HepG2 (cell line): ENCODE measurements at regions not wholly inside any gene's neighbourhood (a gene's known extent, or its start where the extent isn't known, plus 50 kb on each side); places are given as distances from the start of the nearest gene placed in this dataset.
"Not testable (repeated sequence)": the region's sequence is repeated elsewhere in the genome, so short reads cannot be mapped to it uniquely, and the experiment has no call there.

Experiments
- ATAC-seq: fragments of 200-7000 bp; cut with Tn5 transposase; 3 replicates; pipeline ENCODE4 v1.9.1; 2020; ENCODE audit warnings: mild to moderate bottlenecking, moderate library complexity
- BruUV-seq: library from RNA; stranded (reverse); fragments of 400-500 nt; replicated peaks from 2 replicates; lab custom pipeline; 2021; lab: Mats Ljungman, UMichigan
- CTCF ChIA-PET: fragments of 300-600 bp; formaldehyde crosslinking; extraction: SDS; loops from one replicate; lab custom pipeline; 2021; ENCODE audit warnings: low total read pairs, inconsistent platforms, low intra/inter-chr PET ratio; lab: Yijun Ruan, JAX
- POLR2A ChIA-PET: fragments of 350-600 bp; sonication (Branson Sonifier 250); formaldehyde crosslinking; loops from one replicate; lab custom pipeline; 2020; ENCODE audit warnings: antibody characterized with exemption, inconsistent platforms; lab: Yijun Ruan, JAX
- DNase-seq: peaks from one replicate; pipeline ENCODE4 v3.0.0-alpha.2; 2015; ENCODE audit warnings: low spot score
- FAIRE-seq: peaks from 3 replicates; lab custom pipeline; 2011; peaks lifted over from hg19 to GRCh38; lab: Jason Lieb, UNC
- H2AFZ ChIP-seq: one replicate; pipeline ENCODE4 v1.6.1; 2011; ENCODE audit warnings: low read length, inconsistent platforms
- H3K27ac ChIP-seq: fragments of 300-600 bp; 3 replicates; pipeline ENCODE4 v1.8.0; 2011; ENCODE audit warnings: mixed run types, mild to moderate bottlenecking, mixed read lengths, low read length, inconsistent platforms; ENCODE audit not compliant: insufficient read depth; ENCODE audit errors: extremely low read length
- H3K27me3 ChIP-seq, 2 experiments: fragments of 200-600 bp in 1 of 2; 2 replicates in 1 of 2; 3 replicates in 1 of 2; pipeline versions ENCODE4 v1.6.0 to v1.8.0; 2011; ENCODE audit warnings: low read length in 2 of 2, mild to moderate bottlenecking in 2 of 2, moderate library complexity in 2 of 2, inconsistent platforms in 1 of 2; ENCODE audit not compliant: insufficient read depth in 2 of 2, control insufficient read depth in 1 of 2
- H3K36me3 ChIP-seq, 2 experiments: fragments of 200-600 bp in 1 of 2; replicated peaks in 1 of 2; 2 replicates in 1 of 2; 3 replicates in 1 of 2; pipeline versions ENCODE4 v1.5.1 to v1.8.0; 2011; ENCODE audit warnings: low read length in 2 of 2, inconsistent platforms in 1 of 2; ENCODE audit not compliant: insufficient read depth in 2 of 2, control insufficient read depth in 1 of 2
- H3K4me1 ChIP-seq: 2 replicates; pipeline ENCODE4 v1.5.1; 2012; ENCODE audit warnings: low read length, inconsistent platforms; ENCODE audit not compliant: insufficient read depth
- H3K4me2 ChIP-seq: 2 replicates; pipeline ENCODE4 v1.6.0; 2011; ENCODE audit warnings: low read depth, low read length, inconsistent platforms
- H3K4me3 ChIP-seq, 3 experiments: fragments of 200-600 bp in 1 of 3; sonication (generic), shearing (Covaris generic) in 1 of 3; replicated peaks in 1 of 3; 2 replicates each; pipeline ENCODE4 v1.5.1; 2011 to 2016; ENCODE audit warnings: low read length in 3 of 3, inconsistent platforms in 2 of 3, low read depth in 2 of 3, mild to moderate bottlenecking in 2 of 3, control low read depth in 1 of 3, mixed read lengths in 1 of 3; ENCODE audit not compliant: insufficient read depth in 1 of 3
- H3K79me2 ChIP-seq: one replicate; pipeline ENCODE4 v1.6.1; 2011; ENCODE audit warnings: low read length, inconsistent platforms; ENCODE audit not compliant: insufficient read depth
- H3K9ac ChIP-seq: 2 replicates; pipeline ENCODE4 v1.6.0; 2011; ENCODE audit warnings: mild to moderate bottlenecking, low read depth, low read length, inconsistent platforms; ENCODE audit not compliant: insufficient read depth
- H3K9me3 ChIP-seq: 2 replicates; pipeline ENCODE4 v1.5.1; 2012; ENCODE audit warnings: mild to moderate bottlenecking, low read length
- H4K20me1 ChIP-seq: 2 replicates; pipeline ENCODE4 v1.6.0; 2011; ENCODE audit warnings: inconsistent platforms, mild to moderate bottlenecking, low read length, moderate library complexity; ENCODE audit not compliant: insufficient read depth
- GLMP ChIP-seq: sonication (generic); formaldehyde crosslinking; IDR thresholded peaks from 2 replicates; pipeline ENCODE4 v1.9.0; 2021; ENCODE audit warnings: missing genetic modification reagents, mild to moderate bottlenecking, borderline replicate concordance
- RARA ChIP-seq: IDR thresholded peaks from 2 replicates; pipeline ENCODE4 v1.6.1; 2016; ENCODE audit warnings: missing genetic modification reagents, missing compliant biosample characterization
- ZNF331 ChIP-seq: sonication (generic); formaldehyde crosslinking; IDR thresholded peaks from 2 replicates; pipeline ENCODE4 v1.4.0; 2020; ENCODE audit warnings: missing genetic modification reagents
- WGBS: methylation state at CpG from one replicate; pipeline ENCODE4 v1.1.6; 2017; ENCODE audit warnings: low lambda C conversion rate; 5-methylcytosine and 5-hydroxymethylcytosine counted together
- in situ Hi-C: cut with HindIII; loops from 2 replicates; pipeline ENCODE4 v1.10.0; 2017; ENCODE audit warnings: low pct_unique_long_range_greater_than_20kb; ENCODE audit not compliant: extremely low pct_ligation_motif_present
- intact Hi-C: fragments of 100-400 bp; cut with micrococcal nuclease; formaldehyde crosslinking; loops from one replicate; pipeline ENCODE4 v1.10.0; 2022; ENCODE audit not compliant: unreplicated experiment

GRCh38 chr14:71566276-71566675 lies 366.0 kb upstream of the RGS6 start:
- no peak for FAIRE-seq
- WGBS = 92% methylated on average over 4 of the region's 4 CpGs
- no peak overlapping the region for H3K4me3 ChIP-seq
- TF ChIP-seq ZNF331 (CRISPR knock-in tag) = no peak
- TF ChIP-seq GLMP (CRISPR knock-in tag) = no peak
- TF ChIP-seq RARA = no peak
- TF ChIP-seq, all 625 proteins: peak for 0
- DNase-seq (no peak), ATAC-seq (no peak)
- Histone ChIP-seq H3K4me2 (no peak overlapping the region), H2AFZ (no peak overlapping the region), H3K27me3 (no peaks in the 10 kb centered on the region), H3K36me3 (no peaks in the 10 kb centered on the region), H3K9me3 (no peaks in the 10 kb centered on the region), H3K4me1 (no peaks in the 10 kb centered on the region), H3K9ac (no peak overlapping the region), H3K27ac (no peak overlapping the region), H4K20me1 (no peaks in the 10 kb centered on the region), H3K79me2 (no peaks in the 10 kb centered on the region)
- intact Hi-C loops (no loop called here), in situ Hi-C loops (no loop called here)
- CTCF ChIA-PET = no interaction called here
- POLR2A ChIA-PET = no interaction called here
- BruUV-seq = no TSS peak

GRCh38 chr14:71567499-71568133 lies 364.6 kb upstream of the RGS6 start:
- not testable (repeated sequence) for ATAC-seq
- WGBS = 96% methylated on average over 2 of the region's 2 CpGs

More at GRCh38 chr14:71567499-71568133, 364.6 kb upstream of the RGS6 start:
- H3K79me2 ChIP-seq, BruUV-seq, H3K4me3 ChIP-seq, H2AFZ ChIP-seq, DNase-seq, FAIRE-seq, H3K9me3 ChIP-seq, H3K4me1 ChIP-seq, POLR2A ChIA-PET, H3K36me3 ChIP-seq, H3K27ac ChIP-seq, in situ Hi-C loops, H3K27me3 ChIP-seq, intact Hi-C loops, H4K20me1 ChIP-seq, CTCF ChIA-PET, H3K9ac ChIP-seq, H3K4me2 ChIP-seq: not testable (repeated sequence)
